Skeletal muscle tissue (tissue), 3 donors: ENCODE measurements at regions not wholly inside any gene's neighbourhood (a gene's known extent, or its start where the extent isn't known, plus 50 kb on each side); places are given as distances from the start of the nearest gene placed in this dataset.

Source experiments
- H3K27ac ChIP-seq: one replicate; pipeline ENCODE4 v1.7.0; 2013; ENCODE audit warnings: mild to moderate bottlenecking, low read depth, low read length, inconsistent platforms
- H3K27me3 ChIP-seq, 3 donors: one replicate each; pipeline ENCODE4 v1.7.0; 2013; ENCODE audit warnings: low read length in 3 of 3; ENCODE audit not compliant: control insufficient read depth in 3 of 3, insufficient read depth in 3 of 3
- H3K36me3 ChIP-seq, 3 donors: one replicate each; pipeline ENCODE4 v1.7.0; 2013; ENCODE audit warnings: low read length in 3 of 3; ENCODE audit not compliant: control insufficient read depth in 3 of 3, insufficient read depth in 3 of 3
- H3K4me1 ChIP-seq, 3 donors: one replicate each; pipeline ENCODE4 v1.7.0; 2013; ENCODE audit warnings: low read length in 3 of 3, mild to moderate bottlenecking in 3 of 3; ENCODE audit not compliant: control insufficient read depth in 3 of 3, insufficient read depth in 3 of 3
- H3K4me3 ChIP-seq, 3 donors: one replicate each; pipeline ENCODE4 v1.7.0; 2013; ENCODE audit warnings: low read length in 3 of 3
- H3K9ac ChIP-seq, 3 donors: one replicate each; pipeline ENCODE4 v1.7.0; 2013; ENCODE audit warnings: low read length in 3 of 3, mild to moderate bottlenecking in 3 of 3, moderate library complexity in 2 of 3, low read depth in 1 of 3
- H3K9me3 ChIP-seq, 3 donors: one replicate each; pipeline ENCODE4 v1.7.0; 2013; ENCODE audit warnings: low read length in 3 of 3; ENCODE audit not compliant: control insufficient read depth in 3 of 3
- donor health status: Osteomylitis.

DNA sequence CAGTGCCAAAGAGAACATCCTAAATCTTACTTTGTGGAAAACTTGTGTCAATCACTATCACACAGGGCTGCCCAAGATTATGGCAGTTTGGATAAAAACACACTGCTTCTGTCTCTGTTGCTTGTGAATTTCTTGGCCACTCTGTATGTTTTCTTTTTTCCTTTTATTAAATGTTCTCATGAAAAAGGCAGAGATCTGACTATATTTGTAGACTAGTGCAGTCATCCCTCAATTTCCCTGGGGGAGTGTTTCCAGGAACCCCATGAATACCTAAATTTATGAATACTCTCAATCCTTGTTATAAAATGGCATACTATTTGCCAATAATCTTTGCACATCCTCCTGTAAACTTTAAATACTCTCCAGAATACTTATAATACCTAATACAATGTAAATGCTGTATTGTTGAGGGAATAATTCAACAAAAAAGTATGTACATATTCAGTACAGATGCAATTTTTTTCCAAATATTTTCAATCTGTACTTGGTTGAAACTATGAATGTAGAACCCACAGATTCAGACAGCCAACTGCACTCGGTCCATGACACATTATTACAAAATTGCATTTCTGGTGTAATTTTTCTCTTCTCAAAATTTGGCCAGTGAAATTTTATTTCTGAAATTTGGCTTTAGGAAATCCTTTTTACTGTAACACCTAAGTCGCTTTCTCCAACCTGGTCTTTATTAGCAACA is 391.9 kb upstream of the PRR16 start:
- Histone ChIP-seq H3K9me3 (no peaks in the 10 kb centered on the region), H3K4me1 (no peaks in the 10 kb centered on the region), H3K27ac (no peak overlapping the region), H3K27me3 (no peaks in the 10 kb centered on the region), H3K36me3 (no peaks in the 10 kb centered on the region), H3K4me3 (no peak overlapping the region), H3K9ac (no peak overlapping the region)

- Histone ChIP-seq H3K9me3 (no peaks in the 10 kb centered on the region), H3K4me3 (no peak overlapping the region), H3K36me3 (no peaks in the 10 kb centered on the region), H3K27ac (no peak overlapping the region), H3K4me1 (no peaks in the 10 kb centered on the region), H3K27me3 (no peaks in the 10 kb centered on the region), H3K9ac (no peak overlapping the region)
Observed at GRCh38 chr5:120073722-120074121, 390.4 kb upstream of the PRR16 start.

DNA sequence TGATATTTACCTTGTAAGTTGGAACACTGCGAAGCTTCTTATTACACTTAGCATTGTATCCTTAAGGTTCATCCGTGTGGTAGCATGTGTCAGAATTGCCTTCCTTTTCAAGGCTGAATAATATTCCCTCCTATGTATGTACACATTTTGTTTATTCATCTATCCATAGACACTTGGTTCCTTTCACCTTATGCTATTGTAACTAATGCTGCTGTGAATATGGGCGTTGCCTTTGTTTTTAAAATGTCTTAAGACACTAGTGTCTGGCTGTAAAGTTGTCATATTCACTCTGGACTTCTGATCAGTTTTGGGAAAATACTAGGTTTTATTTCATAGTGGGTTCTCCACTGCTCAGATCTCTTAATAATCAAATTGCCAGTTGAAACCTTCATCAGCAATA is 383.3 kb upstream of the PRR16 start:
- Histone ChIP-seq H3K9ac (no peak overlapping the region), H3K9me3 (no peaks in the 10 kb centered on the region), H3K4me3 (no peak overlapping the region)

GRCh38 chr5:120082316-120083068 is 381.6 kb upstream of the PRR16 start:
- no peak overlapping the region for H3K9ac ChIP-seq
- no peaks in the 10 kb centered on the region for H3K36me3 ChIP-seq
- H3K9me3 ChIP-seq = no peaks in the 10 kb centered on the region

More for the DNA sequence above, 383.3 kb upstream of the PRR16 start:
- H3K27ac ChIP-seq = no peak overlapping the region
- H3K36me3 ChIP-seq = no peaks in the 10 kb centered on the region
- H3K27me3 ChIP-seq = no peaks in the 10 kb centered on the region
- no peaks in the 10 kb centered on the region for H3K4me1 ChIP-seq

GRCh38 chr5:120083851-120084542 is 380.1 kb upstream of the PRR16 start:
- Histone ChIP-seq H3K9ac (no peak overlapping the region), H3K36me3 (no peaks in the 10 kb centered on the region), H3K27me3 (no peaks in the 10 kb centered on the region), H3K4me3 (no peak overlapping the region), H3K9me3 (no peaks in the 10 kb centered on the region), H3K4me1 (no peaks in the 10 kb centered on the region), H3K27ac (no peak overlapping the region)

More at GRCh38 chr5:120082316-120083068, 381.6 kb upstream of the PRR16 start:
- Histone ChIP-seq H3K27ac (no peak overlapping the region), H3K4me3 (no peak overlapping the region), H3K4me1 (no peaks in the 10 kb centered on the region), H3K27me3 (no peaks in the 10 kb centered on the region)

GRCh38 chr5:120084543-120084870 is 379.6 kb upstream of the PRR16 start:
- H3K27ac ChIP-seq = no peak overlapping the region
- no peak overlapping the region for H3K4me3 ChIP-seq
- H3K9me3 ChIP-seq = no peaks in the 10 kb centered on the region
- H3K36me3 ChIP-seq = no peaks in the 10 kb centered on the region
- no peaks in the 10 kb centered on the region for H3K4me1 ChIP-seq
- H3K27me3 ChIP-seq = no peaks in the 10 kb centered on the region
- H3K9ac ChIP-seq = no peak overlapping the region

DNA sequence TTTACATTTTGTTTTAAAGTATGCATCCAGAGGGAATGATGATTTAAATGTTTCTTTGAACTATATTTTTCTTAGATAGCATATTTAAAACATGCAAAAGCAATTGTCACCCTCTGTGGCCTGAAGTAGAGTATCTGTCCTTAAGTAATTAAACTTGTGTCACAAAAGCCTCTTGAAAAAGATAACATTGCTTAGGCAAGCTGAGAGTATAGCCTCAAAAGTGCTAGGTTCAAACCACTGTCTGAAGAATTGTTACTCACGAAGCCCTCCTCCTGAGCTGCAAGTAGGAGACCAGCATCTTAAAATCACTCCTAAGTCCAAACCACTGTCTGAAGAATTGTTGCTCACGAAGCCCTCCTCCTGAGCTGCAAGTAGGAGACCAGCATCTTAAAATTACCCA is 378.0 kb upstream of the PRR16 start:
- Histone ChIP-seq H3K9ac (no peak overlapping the region), H3K36me3 (no peaks in the 10 kb centered on the region), H3K27me3 (no peaks in the 10 kb centered on the region), H3K4me1 (no peaks in the 10 kb centered on the region), H3K27ac (no peak overlapping the region), H3K4me3 (no peak overlapping the region), H3K9me3 (no peaks in the 10 kb centered on the region)

DNA sequence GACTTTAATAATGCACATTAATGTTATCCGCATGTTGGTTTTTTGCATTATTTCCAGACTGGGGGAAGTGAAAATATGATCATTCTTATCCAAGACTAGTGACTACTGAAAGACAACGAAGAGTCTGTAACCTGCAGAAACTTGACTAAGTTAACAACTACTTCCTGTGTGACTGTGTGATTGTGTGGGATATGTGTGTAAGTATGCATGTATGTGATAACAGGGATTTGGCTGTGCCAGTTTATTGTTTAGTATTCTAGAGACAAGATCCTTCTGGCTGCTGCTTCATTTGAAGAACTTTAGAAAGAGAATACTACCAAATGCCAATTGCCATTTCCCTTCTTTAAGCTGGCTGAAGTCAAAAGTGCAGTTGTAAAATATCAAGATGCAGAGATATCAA is 375.7 kb upstream of the PRR16 start:
- Histone ChIP-seq H3K27ac (no peak overlapping the region), H3K36me3 (no peaks in the 10 kb centered on the region), H3K9ac (no peak overlapping the region), H3K9me3 (no peaks in the 10 kb centered on the region), H3K27me3 (no peaks in the 10 kb centered on the region), H3K4me3 (no peak overlapping the region), H3K4me1 (no peaks in the 10 kb centered on the region)

GRCh38 chr5:120088836-120089235 is 375.3 kb upstream of the PRR16 start:
- Histone ChIP-seq H3K9ac (no peak overlapping the region), H3K4me3 (no peak overlapping the region), H3K4me1 (no peaks in the 10 kb centered on the region), H3K27ac (no peak overlapping the region), H3K27me3 (no peaks in the 10 kb centered on the region), H3K9me3 (no peaks in the 10 kb centered on the region), H3K36me3 (no peaks in the 10 kb centered on the region)

DNA sequence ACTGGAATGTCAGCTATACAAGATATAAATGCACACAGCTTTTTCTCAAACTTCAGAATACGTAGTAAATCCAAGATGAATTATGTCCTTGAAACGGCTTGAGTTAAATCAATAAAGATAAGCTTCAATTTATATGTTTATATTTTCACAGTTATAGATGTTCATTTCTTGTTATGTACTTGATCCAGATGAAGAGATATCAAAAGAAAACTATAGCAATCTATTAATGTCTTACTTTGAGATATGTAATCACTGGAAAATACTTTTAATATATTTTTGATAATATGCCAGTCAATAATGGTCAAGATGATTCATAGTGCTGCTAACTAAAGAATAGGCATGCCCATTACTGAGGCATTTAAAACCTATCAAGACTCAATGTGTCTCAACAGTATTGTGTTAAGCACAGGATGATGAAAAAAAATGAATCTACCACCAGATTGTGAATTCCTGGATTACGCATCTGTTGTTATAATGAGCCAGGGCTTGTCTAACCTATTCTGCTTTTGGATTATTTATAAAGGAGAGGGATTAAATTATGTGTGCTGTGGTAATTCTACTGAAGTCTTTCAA is 372.6 kb upstream of the PRR16 start:
- Histone ChIP-seq H3K36me3 (no peaks in the 10 kb centered on the region), H3K4me3 (no peak overlapping the region), H3K27me3 (no peaks in the 10 kb centered on the region), H3K9me3 (no peaks in the 10 kb centered on the region), H3K4me1 (no peaks in the 10 kb centered on the region), H3K9ac (no peak overlapping the region), H3K27ac (no peak overlapping the region)
